ENCODE measurements at regions not wholly inside any gene's neighbourhood (a gene's known extent, or its start where the extent isn't known, plus 50 kb on each side); places are given as distances from the start of the nearest gene placed in this dataset.

GRCh38 chr2:12998685-12999084, 281.9 kb downstream of the TRIB2 start:
- TF ChIP-seq POLR2AphosphoS5 (IDR thresholded peaks at IDR 0.05; ENCODE audit: insufficient read depth in 1 of 2, low read depth in 1 of 2) (no peak), CTCF (IDR thresholded peaks at IDR 0.05) (no peak), POLR2A (IDR thresholded peaks at IDR 0.05) (no peak)
- intact Hi-C loops (cut with DNase I): loop anchor here (10.0 kb wide), 1 partner anchor 594 kb away; no protein-coding TSS in a partner anchor
- Histone ChIP-seq H3K27me3 (no peaks in the 10 kb centered on the region), H3K27ac (no peak overlapping the region), H3K9me3 (no peaks in the 10 kb centered on the region), H3K4me1 (peaks cover 7% of the 10 kb centered on the region), H3K4me3 (no peak overlapping the region), H3K36me3 (no peaks in the 10 kb centered on the region)
- DNase-seq (ENCODE audit: extremely low spot score in 2 of 2): no peak

- TF ChIP-seq CTCF (IDR thresholded peaks at IDR 0.05) (no peak), POLR2AphosphoS5 (IDR thresholded peaks at IDR 0.05; ENCODE audit: insufficient read depth in 1 of 2, low read depth in 1 of 2) (no peak), POLR2A (IDR thresholded peaks at IDR 0.05) (no peak)
- no peak overlapping the region for H3K27ac ChIP-seq
- no peak overlapping the region for H3K4me3 ChIP-seq
- no peaks in the 10 kb centered on the region for H3K27me3 ChIP-seq
- DNase-seq (ENCODE audit: extremely low spot score in 2 of 2): no peak
- peaks cover 7% of the 10 kb centered on the region for H3K4me1 ChIP-seq
- intact Hi-C loops (cut with DNase I): loop anchor here (10.0 kb wide), 1 partner anchor 1136 kb away; no protein-coding TSS in a partner anchor
- no peaks in the 10 kb centered on the region for H3K36me3 ChIP-seq
- no peaks in the 10 kb centered on the region for H3K9me3 ChIP-seq
Observed at GRCh38 chr2:13000664-13001363, 284.1 kb downstream of the TRIB2 start.

- DNase-seq (ENCODE audit: extremely low spot score in 2 of 2): no peak
Observed at GRCh38 chr2:13001408-13001807, 284.7 kb downstream of the TRIB2 start.

GRCh38 chr2:13002536-13003331, 286.0 kb downstream of the TRIB2 start:
- TF ChIP-seq POLR2A (IDR thresholded peaks at IDR 0.05): no peak
- no peak for TF ChIP-seq CTCF (IDR thresholded peaks at IDR 0.05)
- no peak for TF ChIP-seq POLR2AphosphoS5 (IDR thresholded peaks at IDR 0.05; ENCODE audit: insufficient read depth in 1 of 2, low read depth in 1 of 2)
- Histone ChIP-seq H3K9me3 (no peaks in the 10 kb centered on the region), H3K27ac (no peak overlapping the region), H3K4me3 (no peak overlapping the region), H3K4me1 (peaks cover 13% of the 10 kb centered on the region), H3K36me3 (no peaks in the 10 kb centered on the region), H3K27me3 (no peaks in the 10 kb centered on the region)
- no peak for DNase-seq (ENCODE audit: extremely low spot score in 2 of 2)
- intact Hi-C loops (cut with DNase I): loop anchor here (10.0 kb wide), 1 partner anchor 1138 kb away; no protein-coding TSS in a partner anchor

More at GRCh38 chr2:13001408-13001807, 284.7 kb downstream of the TRIB2 start:
- H3K4me3 ChIP-seq: no peak overlapping the region
- H3K9me3 ChIP-seq: no peaks in the 10 kb centered on the region
- peaks cover 9% of the 10 kb centered on the region for H3K4me1 ChIP-seq
- H3K36me3 ChIP-seq: no peaks in the 10 kb centered on the region
- intact Hi-C loops (cut with DNase I): loop anchor here (10.0 kb wide), 1 partner anchor 1137 kb away; no protein-coding TSS in a partner anchor
- no peak for TF ChIP-seq POLR2AphosphoS5 (IDR thresholded peaks at IDR 0.05; ENCODE audit: insufficient read depth in 1 of 2, low read depth in 1 of 2)
- TF ChIP-seq POLR2A (IDR thresholded peaks at IDR 0.05): no peak
- no peak for TF ChIP-seq CTCF (IDR thresholded peaks at IDR 0.05)
- no peaks in the 10 kb centered on the region for H3K27me3 ChIP-seq
- no peak overlapping the region for H3K27ac ChIP-seq

Data from vagina (tissue), 2 donors.